GM13977 (cell line): ENCODE measurements at regions not wholly inside any gene's neighbourhood (a gene's known extent, or its start where the extent isn't known, plus 50 kb on each side); places are given as distances from the start of the nearest gene placed in this dataset.

Experiments used
- DNase-seq: peaks from one replicate; pipeline ENCODE4 v3.0.0; 2012; ENCODE audit warnings: low spot score
- CTCF ChIP-seq: IDR thresholded peaks from 2 replicates; pipeline ENCODE4 v1.5.1; 2012; ENCODE audit warnings: mild to moderate bottlenecking, control low read depth; ENCODE audit not compliant: insufficient read depth; ENCODE audit errors: extremely low read depth, missing control alignments
- in situ Hi-C: fragments of 300-500 bp; cut with MboI; formaldehyde crosslinking; loops from one replicate; pipeline ENCODE4 v1.12.0; 2022; ENCODE audit warnings: low sequenced_read_pairs, low pct_unique_long_range_greater_than_20kb, mixed read lengths, inconsistent platforms; ENCODE audit not compliant: unreplicated experiment

- no peak for DNase-seq
- no peak for TF ChIP-seq CTCF
- in situ Hi-C loops: no loop called here
Measured at GRCh38 chr13:106048386-106048785, 487.1 kb downstream of the EFNB2 start.

- DNase-seq: no peak
- TF ChIP-seq CTCF: no peak
- in situ Hi-C loops: no loop called here
Measured at GRCh38 chr13:106047859-106048258, 487.6 kb downstream of the EFNB2 start.

GRCh38 chr13:106042996-106043581, 492.4 kb downstream of the EFNB2 start:
- no peak for DNase-seq
- no peak for TF ChIP-seq CTCF
- in situ Hi-C loops: no loop called here

GRCh38 chr13:106041445-106041844, 494.0 kb downstream of the EFNB2 start:
- no peak for TF ChIP-seq CTCF
- no peak for DNase-seq
- in situ Hi-C loops: no loop called here

GRCh38 chr13:106038752-106039151, 496.7 kb downstream of the EFNB2 start:
- in situ Hi-C loops: no loop called here
- no peak for TF ChIP-seq CTCF
- DNase-seq: no peak

GRCh38 chr13:106036870-106037269, 498.6 kb downstream of the EFNB2 start:
- in situ Hi-C loops: no loop called here
- no peak for DNase-seq
- TF ChIP-seq CTCF: no peak

GRCh38 chr13:106034201-106034600, 501.3 kb downstream of the EFNB2 start:
- TF ChIP-seq CTCF: no peak
- in situ Hi-C loops: no loop called here
- DNase-seq: no peak
